ENCODE measurements at regions not wholly inside any gene's neighbourhood (a gene's known extent, or its start where the extent isn't known, plus 50 kb on each side); places are given as distances from the start of the nearest gene placed in this dataset.

DNA sequence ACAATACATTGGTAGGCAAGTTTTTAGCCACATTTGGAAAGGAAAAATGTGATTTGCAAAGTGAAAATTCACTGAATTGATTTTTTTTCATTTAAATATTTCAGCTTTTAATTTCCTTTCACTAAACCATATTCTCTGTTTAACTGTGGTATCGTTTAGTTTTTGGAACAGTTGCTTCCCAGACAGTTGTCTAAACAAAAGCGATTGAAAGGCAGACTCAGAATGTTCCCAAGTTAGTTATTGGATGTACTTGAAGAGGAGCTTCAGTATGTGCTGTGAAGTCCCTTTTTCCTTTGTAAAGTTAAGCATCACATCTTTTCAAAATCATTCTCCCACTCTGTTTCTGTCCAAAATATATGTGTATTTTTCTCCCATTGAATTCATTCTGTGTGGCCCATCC lies 623.4 kb upstream of the LUZP2 start:
- TF ChIP-seq, protein P1, sequence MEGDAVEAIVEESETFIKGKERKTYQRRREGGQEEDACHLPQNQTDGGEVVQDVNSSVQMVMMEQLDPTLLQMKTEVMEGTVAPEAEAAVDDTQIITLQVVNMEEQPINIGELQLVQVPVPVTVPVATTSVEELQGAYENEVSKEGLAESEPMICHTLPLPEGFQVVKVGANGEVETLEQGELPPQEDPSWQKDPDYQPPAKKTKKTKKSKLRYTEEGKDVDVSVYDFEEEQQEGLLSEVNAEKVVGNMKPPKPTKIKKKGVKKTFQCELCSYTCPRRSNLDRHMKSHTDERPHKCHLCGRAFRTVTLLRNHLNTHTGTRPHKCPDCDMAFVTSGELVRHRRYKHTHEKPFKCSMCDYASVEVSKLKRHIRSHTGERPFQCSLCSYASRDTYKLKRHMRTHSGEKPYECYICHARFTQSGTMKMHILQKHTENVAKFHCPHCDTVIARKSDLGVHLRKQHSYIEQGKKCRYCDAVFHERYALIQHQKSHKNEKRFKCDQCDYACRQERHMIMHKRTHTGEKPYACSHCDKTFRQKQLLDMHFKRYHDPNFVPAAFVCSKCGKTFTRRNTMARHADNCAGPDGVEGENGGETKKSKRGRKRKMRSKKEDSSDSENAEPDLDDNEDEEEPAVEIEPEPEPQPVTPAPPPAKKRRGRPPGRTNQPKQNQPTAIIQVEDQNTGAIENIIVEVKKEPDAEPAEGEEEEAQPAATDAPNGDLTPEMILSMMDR (IDR thresholded peaks at IDR 0.05): no peak
- TF ChIP-seq POLR2A (IDR thresholded peaks at IDR 0.05) (no peak), POLR2AphosphoS5 (IDR thresholded peaks at IDR 0.05; ENCODE audit: insufficient read depth in 1 of 2, low read depth in 1 of 2) (no peak)
